ENCODE measurements at regions not wholly inside any gene's neighbourhood (a gene's known extent, or its start where the extent isn't known, plus 50 kb on each side); places are given as distances from the start of the nearest gene placed in this dataset.
"Not testable (repeated sequence)": the region's sequence is repeated elsewhere in the genome, so short reads cannot be mapped to it uniquely, and the experiment has no call there.

DNA sequence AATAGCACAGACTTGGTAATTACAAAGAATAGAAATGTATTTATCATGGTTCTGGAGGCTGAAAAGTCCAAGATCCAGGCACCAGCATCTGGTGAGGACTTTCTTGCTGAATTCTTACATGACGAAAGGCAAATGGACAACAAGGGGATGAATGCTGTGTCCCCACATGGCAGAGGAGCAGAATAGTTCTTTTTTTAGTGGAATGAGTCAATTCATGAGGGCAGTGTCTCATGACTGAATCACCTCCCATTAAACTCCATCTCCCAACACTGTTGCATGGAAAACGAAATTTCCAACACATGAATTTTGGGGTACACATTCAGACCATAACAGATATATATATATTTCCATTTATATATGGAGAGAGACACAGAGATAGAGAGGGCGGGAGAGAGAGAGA lies 628.3 kb downstream of the TRIML1 start:
- DNase-seq: no peak

GRCh38 chr4:188778905-188779304 lies 639.7 kb downstream of the TRIML1 start:
- DNase-seq: no peak

GRCh38 chr4:188779581-188779980 lies 640.3 kb downstream of the TRIML1 start:
- no peak for DNase-seq

- DNase-seq: no peak
Observed at GRCh38 chr4:188780028-188780427, 640.8 kb downstream of the TRIML1 start.

DNA sequence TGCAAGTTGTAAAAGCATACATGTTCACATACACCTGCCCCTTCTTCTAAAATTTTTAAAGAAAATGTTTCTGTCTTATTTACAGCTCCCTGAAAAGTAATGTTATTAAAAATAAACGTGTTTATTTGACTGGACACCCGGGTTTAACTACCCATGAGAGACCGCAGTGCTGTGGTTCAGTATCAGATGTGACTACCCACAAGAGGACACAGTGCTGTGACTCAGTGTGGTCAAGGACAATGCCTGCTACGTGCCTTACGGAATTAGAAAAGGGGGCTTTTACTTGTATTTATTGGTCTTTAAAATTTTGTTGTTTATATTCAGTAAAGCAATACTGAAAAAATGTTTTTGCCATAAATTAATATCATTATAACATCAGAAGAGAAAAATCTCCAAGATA lies 641.4 kb downstream of the TRIML1 start:
- no peak for DNase-seq

GRCh38 chr4:188781655-188782054 lies 642.4 kb downstream of the TRIML1 start:
- DNase-seq: no peak

DNA sequence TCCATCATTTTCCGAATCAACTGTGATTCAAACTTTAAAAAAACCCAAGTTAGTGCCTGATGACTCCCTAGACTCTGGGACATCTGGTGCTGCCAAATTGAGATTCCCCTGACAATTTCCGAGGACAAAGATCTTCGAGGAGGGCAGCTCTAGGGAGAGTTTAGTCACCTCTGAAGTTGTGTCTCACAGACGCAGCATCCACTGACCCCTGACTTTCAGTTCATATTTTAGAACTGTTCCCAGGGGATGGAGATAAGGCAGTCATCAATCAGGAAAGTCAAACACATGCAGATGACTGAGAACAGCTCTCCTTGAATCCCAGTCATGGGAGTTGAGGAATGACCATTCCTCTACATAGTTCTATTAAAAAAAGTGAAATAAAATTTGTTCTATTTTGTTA lies 643.9 kb downstream of the TRIML1 start:
- no peak for DNase-seq

- no peak for DNase-seq
Observed at GRCh38 chr4:188783606-188784160, 644.4 kb downstream of the TRIML1 start.

- DNase-seq: not testable (repeated sequence)
Observed at GRCh38 chr4:188796600-188796999, 657.4 kb downstream of the TRIML1 start.

- DNase-seq: not testable (repeated sequence)
Observed at GRCh38 chr4:188797011-188797410, 657.8 kb downstream of the TRIML1 start.

- DNase-seq: no peak
Observed at GRCh38 chr4:188804861-188805260, 665.6 kb downstream of the TRIML1 start.

- DNase-seq: no peak
Observed at GRCh38 chr4:188811121-188811520, 671.9 kb downstream of the TRIML1 start.

DNA sequence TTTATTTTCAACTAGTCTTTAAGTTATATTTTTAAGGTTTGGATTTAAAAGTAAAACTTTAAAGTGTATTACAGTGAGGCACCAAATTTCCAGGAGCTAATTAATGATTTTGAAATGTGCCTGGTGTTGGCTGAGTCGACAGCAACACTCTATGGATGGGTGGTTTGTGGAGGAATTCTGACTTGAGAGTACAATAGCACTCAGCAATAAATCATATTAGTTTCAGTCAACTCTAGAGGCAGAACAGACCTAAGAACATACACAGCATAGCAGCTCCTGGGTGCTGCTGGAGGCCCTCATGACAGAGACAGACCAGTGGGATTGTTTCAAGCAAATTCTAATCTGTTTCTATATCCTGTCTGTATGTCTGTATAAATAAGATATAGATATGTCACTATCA lies 673.4 kb downstream of the TRIML1 start:
- no peak for DNase-seq

DNA sequence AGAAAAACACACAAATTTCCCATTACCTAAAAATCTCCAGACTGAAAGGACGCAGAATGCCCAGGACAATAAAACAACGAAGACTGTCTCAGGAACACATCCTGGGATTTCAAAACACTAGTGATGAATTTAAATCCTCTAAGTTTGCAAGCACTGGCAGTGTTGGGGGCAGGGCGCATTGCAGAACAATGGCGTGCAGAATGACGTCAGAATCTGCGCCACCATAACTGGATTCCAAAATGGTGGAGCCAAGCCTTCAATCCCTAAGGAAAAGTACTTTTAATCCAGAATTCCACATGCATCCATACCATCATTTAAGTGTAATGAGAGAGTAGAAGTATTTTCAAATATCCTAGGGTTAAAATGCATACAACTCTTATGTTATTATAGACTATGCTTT lies 679.1 kb downstream of the TRIML1 start:
- DNase-seq: no peak

GRCh38 chr4:188819233-188819632 lies 680.0 kb downstream of the TRIML1 start:
- DNase-seq: no peak

DNA sequence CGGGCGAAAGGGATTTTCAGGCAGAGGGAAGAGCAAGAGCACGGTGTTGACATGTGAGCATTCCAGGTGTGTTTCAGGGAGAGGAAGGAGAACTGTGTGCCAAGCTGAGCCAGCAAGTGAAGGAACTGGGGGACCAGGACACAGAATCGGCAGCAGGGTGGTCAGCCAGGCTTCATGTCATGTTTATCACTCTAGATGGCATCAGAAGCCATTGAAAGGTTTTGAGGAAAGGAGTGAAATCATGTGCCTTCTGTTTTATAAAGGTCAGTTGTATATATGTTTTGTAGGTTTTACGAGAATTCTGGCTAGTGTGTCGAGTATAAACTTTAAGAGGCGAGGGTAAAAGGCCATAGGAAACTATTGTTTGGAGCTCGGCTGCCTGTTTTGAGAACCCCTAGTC lies 682.3 kb downstream of the TRIML1 start:
- DNase-seq: no peak

GRCh38 chr4:188822698-188823097 lies 683.5 kb downstream of the TRIML1 start:
- DNase-seq: no peak

DNA sequence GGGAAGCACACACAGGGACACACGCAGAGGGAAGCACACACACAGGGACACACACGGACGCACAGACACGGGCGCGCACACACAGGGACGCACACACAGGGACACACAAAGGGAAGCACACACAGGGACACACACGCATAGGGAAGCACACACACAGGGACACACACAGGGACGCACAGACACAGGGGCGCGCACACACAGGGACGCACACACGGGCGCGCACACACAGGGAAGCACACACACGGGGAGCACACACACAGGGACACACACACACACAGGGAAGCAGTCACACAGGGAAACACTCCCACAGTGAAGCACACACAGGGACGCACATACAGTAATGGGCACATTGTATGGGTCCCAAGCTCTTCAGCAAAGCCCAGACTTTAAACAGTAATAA lies 685.3 kb downstream of the TRIML1 start:
- no peak for DNase-seq

DNA sequence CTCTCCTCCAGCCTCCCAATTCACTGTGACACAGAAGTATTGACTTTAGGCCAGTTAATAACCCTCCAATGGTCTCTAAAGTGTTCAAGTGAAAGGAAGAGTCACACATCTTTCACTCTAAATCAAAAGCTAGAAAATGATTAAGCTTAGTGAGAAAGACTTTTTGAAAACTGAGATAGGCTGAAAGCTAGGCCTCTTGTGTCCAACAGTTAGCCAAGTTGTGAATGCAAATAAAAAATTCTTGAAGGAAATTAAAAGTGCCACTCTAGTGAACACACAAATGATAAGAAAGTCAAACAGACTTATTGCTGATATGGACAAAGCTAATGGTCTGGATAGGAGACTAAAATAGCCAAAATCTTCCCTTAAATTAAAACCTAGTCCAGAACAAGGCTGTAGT lies 687.2 kb downstream of the TRIML1 start:
- DNase-seq: no peak

DNA sequence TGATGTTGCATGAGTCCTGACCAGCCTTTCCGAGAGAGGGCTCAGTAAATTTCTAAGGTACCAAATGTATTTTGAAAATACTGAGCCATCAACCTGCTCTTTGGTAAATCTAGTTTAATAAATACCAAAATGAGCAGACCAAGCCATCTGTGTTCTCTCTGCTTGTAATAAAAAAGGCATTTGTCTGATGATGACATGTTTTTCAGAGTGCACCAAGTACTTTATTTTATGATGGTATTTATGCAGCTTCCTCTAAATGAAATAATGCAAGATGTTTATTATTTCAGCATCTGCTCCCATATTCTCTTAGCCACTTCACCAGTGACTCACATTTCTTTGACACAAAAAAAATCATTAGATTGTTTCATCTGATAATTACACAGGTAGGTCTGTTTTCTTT lies 700.5 kb downstream of the TRIML1 start:
- peak; percentile 47 for DNase-seq

DNA sequence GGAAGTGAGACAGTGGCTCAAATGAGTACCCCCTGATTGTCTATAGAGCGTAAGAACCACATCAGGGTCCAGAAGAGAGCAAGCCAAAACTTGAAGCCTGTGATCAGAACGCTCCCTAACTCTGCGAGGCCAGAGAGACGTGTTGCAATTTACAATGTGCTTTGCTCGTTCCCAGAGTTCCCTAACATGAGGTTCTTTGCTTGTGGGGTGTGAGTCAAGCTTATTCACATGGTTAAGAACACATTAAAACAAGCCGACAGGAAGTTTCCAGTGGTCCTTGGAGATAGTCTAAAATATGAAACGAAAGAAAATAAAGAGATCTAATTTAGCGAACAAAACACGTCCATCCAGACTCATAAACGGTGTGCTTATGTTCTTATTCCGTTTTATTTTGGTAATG lies 702.3 kb downstream of the TRIML1 start:
- no peak for DNase-seq

- no peak for DNase-seq
Observed at GRCh38 chr4:188854436-188854835, 715.2 kb downstream of the TRIML1 start.

GRCh38 chr4:188858696-188859095 lies 719.5 kb downstream of the TRIML1 start:
- DNase-seq: no peak

GRCh38 chr4:188864741-188865140 lies 725.5 kb downstream of the TRIML1 start:
- no peak for DNase-seq

- no peak for DNase-seq
Observed at GRCh38 chr4:188867796-188868195, 728.6 kb downstream of the TRIML1 start.

DNA sequence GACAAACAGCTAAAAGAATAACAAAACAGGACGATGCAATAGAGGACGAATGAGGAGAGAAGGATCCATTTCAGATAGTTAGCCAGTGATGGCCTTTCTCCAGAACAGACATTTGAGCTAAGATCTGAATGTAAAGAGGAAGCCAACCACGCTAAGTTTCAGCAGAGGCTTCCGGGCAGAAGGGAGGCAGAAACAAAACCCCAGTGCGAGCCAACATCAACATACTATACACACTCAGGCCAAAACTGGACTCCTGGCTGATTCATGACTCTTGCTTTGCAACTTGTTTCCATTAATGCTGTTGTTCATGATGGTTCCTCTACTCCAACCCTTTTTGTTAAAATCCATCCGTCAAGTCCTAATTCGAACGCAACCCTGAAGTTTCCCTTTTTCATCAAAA lies 730.3 kb downstream of the TRIML1 start:
- DNase-seq: no peak

All from DMS153 (cell line).